HEK293 (cell line): ENCODE measurements at regions not wholly inside any gene's neighbourhood (a gene's known extent, or its start where the extent isn't known, plus 50 kb on each side); places are given as distances from the start of the nearest gene placed in this dataset.

Experiments used
- GLI4 ChIP-seq: fragments of 450-650 bp; formaldehyde crosslinking; IDR thresholded peaks from 2 replicates; pipeline ENCODE4 v1.5.1; 2016; ENCODE audit warnings: missing biosample characterization, missing genetic modification characterization
- OVOL3 ChIP-seq: fragments of 450-650 bp; formaldehyde crosslinking; IDR thresholded peaks from 2 replicates; pipeline ENCODE4 v1.5.1; 2016; ENCODE audit warnings: missing biosample characterization, missing genetic modification characterization
- ZNF24 ChIP-seq: fragments of 450-650 bp; formaldehyde crosslinking; IDR thresholded peaks from 2 replicates; pipeline ENCODE4 v1.5.1; 2016; ENCODE audit warnings: missing biosample characterization, missing genetic modification characterization
- ZNF324 ChIP-seq: fragments of 450-650 bp; formaldehyde crosslinking; IDR thresholded peaks from 2 replicates; pipeline ENCODE4 v1.5.1; 2016; ENCODE audit warnings: missing biosample characterization, missing genetic modification characterization
- ZNF571 ChIP-seq: fragments of 450-650 bp; formaldehyde crosslinking; IDR thresholded peaks from 2 replicates; pipeline ENCODE4 v1.5.0; 2017; ENCODE audit warnings: missing biosample characterization, missing genetic modification characterization
- ZNF768 ChIP-seq: fragments of 450-650 bp; formaldehyde crosslinking; IDR thresholded peaks from 2 replicates; pipeline ENCODE4 v1.5.1; 2018; ENCODE audit warnings: missing biosample characterization, mild to moderate bottlenecking, missing genetic modification characterization
- TF ChIP-seq, protein P1 (sequence below): fragments of 450-650 bp; formaldehyde crosslinking; IDR thresholded peaks from 2 replicates; pipeline ENCODE4 v1.5.1; 2016; ENCODE audit warnings: missing biosample characterization, missing genetic modification characterization, low read depth
- TF ChIP-seq, protein P2 (sequence below): fragments of 450-650 bp; formaldehyde crosslinking; IDR thresholded peaks from 2 replicates; pipeline ENCODE4 v1.5.1; 2016; ENCODE audit warnings: missing biosample characterization, missing genetic modification characterization
- TF ChIP-seq, protein P3 (sequence below): fragments of 450-650 bp; formaldehyde crosslinking; IDR thresholded peaks from 2 replicates; pipeline ENCODE4 v1.5.1; 2017; ENCODE audit warnings: missing biosample characterization, missing genetic modification characterization
- TF ChIP-seq, protein P4 (sequence below): fragments of 450-650 bp; formaldehyde crosslinking; IDR thresholded peaks from 2 replicates; pipeline ENCODE4 v1.5.1; 2016; ENCODE audit warnings: missing biosample characterization, missing genetic modification characterization, borderline replicate concordance
- TF ChIP-seq, protein P5 (sequence below): fragments of 450-650 bp; formaldehyde crosslinking; IDR thresholded peaks from 2 replicates; pipeline ENCODE4 v1.5.1; 2016; ENCODE audit warnings: missing biosample characterization, missing genetic modification characterization
- TF ChIP-seq, protein P6 (sequence below): fragments of 450-650 bp; formaldehyde crosslinking; IDR thresholded peaks from 2 replicates; pipeline ENCODE4 v1.5.1; 2016; ENCODE audit warnings: missing biosample characterization, missing genetic modification characterization

DNA sequence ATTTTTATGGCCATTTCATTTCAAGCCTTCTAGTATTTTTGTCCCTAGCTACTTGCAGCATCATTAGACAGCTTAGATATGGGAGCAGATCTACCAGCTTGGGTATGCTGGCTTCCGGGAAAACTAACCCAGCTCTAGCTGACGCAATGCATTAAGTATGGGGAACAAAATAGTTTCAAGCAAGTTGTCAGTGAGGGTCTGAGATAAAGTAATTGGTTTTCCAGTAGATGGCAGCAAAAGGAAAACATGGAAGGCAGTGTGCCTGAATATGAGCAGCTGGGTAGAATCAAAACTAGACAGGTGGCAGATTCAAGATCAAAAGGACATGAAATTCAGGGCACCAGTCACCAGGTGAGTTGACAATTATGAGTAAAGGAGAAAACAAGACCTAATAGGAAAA is 340.9 kb upstream of the CTSO start:
- TF ChIP-seq, protein P1, sequence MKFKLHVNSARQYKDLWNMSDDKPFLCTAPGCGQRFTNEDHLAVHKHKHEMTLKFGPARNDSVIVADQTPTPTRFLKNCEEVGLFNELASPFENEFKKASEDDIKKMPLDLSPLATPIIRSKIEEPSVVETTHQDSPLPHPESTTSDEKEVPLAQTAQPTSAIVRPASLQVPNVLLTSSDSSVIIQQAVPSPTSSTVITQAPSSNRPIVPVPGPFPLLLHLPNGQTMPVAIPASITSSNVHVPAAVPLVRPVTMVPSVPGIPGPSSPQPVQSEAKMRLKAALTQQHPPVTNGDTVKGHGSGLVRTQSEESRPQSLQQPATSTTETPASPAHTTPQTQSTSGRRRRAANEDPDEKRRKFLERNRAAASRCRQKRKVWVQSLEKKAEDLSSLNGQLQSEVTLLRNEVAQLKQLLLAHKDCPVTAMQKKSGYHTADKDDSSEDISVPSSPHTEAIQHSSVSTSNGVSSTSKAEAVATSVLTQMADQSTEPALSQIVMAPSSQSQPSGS (tag by site-specific recombination), result no peak
- TF ChIP-seq, protein P2, sequence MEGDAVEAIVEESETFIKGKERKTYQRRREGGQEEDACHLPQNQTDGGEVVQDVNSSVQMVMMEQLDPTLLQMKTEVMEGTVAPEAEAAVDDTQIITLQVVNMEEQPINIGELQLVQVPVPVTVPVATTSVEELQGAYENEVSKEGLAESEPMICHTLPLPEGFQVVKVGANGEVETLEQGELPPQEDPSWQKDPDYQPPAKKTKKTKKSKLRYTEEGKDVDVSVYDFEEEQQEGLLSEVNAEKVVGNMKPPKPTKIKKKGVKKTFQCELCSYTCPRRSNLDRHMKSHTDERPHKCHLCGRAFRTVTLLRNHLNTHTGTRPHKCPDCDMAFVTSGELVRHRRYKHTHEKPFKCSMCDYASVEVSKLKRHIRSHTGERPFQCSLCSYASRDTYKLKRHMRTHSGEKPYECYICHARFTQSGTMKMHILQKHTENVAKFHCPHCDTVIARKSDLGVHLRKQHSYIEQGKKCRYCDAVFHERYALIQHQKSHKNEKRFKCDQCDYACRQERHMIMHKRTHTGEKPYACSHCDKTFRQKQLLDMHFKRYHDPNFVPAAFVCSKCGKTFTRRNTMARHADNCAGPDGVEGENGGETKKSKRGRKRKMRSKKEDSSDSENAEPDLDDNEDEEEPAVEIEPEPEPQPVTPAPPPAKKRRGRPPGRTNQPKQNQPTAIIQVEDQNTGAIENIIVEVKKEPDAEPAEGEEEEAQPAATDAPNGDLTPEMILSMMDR, result peak; percentile 15; the same call in 1 of the 2 replicates
- TF ChIP-seq ZNF324 (tag by site-specific recombination), result no peak
- no peak for TF ChIP-seq ZNF768 (tag by site-specific recombination)
- TF ChIP-seq GLI4, result no peak
- TF ChIP-seq, protein P3, sequence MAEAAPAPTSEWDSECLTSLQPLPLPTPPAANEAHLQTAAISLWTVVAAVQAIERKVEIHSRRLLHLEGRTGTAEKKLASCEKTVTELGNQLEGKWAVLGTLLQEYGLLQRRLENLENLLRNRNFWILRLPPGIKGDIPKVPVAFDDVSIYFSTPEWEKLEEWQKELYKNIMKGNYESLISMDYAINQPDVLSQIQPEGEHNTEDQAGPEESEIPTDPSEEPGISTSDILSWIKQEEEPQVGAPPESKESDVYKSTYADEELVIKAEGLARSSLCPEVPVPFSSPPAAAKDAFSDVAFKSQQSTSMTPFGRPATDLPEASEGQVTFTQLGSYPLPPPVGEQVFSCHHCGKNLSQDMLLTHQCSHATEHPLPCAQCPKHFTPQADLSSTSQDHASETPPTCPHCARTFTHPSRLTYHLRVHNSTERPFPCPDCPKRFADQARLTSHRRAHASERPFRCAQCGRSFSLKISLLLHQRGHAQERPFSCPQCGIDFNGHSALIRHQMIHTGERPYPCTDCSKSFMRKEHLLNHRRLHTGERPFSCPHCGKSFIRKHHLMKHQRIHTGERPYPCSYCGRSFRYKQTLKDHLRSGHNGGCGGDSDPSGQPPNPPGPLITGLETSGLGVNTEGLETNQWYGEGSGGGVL (tag by site-specific recombination), result no peak
- TF ChIP-seq, protein P4, sequence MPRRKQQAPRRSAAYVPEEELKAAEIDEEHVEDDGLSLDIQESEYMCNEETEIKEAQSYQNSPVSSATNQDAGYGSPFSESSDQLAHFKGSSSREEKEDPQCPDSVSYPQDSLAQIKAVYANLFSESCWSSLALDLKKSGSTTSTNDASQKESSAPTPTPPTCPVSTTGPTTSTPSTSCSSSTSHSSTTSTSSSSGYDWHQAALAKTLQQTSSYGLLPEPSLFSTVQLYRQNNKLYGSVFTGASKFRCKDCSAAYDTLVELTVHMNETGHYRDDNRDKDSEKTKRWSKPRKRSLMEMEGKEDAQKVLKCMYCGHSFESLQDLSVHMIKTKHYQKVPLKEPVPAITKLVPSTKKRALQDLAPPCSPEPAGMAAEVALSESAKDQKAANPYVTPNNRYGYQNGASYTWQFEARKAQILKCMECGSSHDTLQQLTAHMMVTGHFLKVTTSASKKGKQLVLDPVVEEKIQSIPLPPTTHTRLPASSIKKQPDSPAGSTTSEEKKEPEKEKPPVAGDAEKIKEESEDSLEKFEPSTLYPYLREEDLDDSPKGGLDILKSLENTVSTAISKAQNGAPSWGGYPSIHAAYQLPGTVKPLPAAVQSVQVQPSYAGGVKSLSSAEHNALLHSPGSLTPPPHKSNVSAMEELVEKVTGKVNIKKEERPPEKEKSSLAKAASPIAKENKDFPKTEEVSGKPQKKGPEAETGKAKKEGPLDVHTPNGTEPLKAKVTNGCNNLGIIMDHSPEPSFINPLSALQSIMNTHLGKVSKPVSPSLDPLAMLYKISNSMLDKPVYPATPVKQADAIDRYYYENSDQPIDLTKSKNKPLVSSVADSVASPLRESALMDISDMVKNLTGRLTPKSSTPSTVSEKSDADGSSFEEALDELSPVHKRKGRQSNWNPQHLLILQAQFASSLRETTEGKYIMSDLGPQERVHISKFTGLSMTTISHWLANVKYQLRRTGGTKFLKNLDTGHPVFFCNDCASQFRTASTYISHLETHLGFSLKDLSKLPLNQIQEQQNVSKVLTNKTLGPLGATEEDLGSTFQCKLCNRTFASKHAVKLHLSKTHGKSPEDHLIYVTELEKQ, result no peak
- TF ChIP-seq, protein P5, sequence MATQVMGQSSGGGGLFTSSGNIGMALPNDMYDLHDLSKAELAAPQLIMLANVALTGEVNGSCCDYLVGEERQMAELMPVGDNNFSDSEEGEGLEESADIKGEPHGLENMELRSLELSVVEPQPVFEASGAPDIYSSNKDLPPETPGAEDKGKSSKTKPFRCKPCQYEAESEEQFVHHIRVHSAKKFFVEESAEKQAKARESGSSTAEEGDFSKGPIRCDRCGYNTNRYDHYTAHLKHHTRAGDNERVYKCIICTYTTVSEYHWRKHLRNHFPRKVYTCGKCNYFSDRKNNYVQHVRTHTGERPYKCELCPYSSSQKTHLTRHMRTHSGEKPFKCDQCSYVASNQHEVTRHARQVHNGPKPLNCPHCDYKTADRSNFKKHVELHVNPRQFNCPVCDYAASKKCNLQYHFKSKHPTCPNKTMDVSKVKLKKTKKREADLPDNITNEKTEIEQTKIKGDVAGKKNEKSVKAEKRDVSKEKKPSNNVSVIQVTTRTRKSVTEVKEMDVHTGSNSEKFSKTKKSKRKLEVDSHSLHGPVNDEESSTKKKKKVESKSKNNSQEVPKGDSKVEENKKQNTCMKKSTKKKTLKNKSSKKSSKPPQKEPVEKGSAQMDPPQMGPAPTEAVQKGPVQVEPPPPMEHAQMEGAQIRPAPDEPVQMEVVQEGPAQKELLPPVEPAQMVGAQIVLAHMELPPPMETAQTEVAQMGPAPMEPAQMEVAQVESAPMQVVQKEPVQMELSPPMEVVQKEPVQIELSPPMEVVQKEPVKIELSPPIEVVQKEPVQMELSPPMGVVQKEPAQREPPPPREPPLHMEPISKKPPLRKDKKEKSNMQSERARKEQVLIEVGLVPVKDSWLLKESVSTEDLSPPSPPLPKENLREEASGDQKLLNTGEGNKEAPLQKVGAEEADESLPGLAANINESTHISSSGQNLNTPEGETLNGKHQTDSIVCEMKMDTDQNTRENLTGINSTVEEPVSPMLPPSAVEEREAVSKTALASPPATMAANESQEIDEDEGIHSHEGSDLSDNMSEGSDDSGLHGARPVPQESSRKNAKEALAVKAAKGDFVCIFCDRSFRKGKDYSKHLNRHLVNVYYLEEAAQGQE (tag by site-specific recombination), result no peak
- TF ChIP-seq, protein P6, sequence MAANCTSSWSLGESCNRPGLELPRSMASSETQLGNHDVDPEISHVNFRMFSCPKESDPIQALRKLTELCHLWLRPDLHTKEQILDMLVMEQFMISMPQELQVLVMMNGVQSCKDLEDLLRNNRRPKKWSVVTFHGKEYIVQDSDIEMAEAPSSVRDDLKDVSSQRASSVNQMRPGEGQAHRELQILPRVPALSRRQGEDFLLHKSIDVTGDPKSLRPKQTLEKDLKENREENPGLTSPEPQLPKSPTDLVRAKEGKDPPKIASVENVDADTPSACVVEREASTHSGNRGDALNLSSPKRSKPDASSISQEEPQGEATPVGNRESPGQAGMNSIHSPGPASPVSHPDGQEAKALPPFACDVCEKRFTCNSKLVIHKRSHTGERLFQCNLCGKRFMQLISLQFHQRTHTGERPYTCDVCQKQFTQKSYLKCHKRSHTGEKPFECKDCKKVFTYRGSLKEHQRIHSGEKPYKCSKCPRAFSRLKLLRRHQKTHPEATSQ, result no peak
- no peak for TF ChIP-seq ZNF24
- no peak for TF ChIP-seq ZNF571 (tag by site-specific recombination)
- no peak for TF ChIP-seq OVOL3 (tag by site-specific recombination)
